ENCODE measurements at regions not wholly inside any gene's neighbourhood (a gene's known extent, or its start where the extent isn't known, plus 50 kb on each side); places are given as distances from the start of the nearest gene placed in this dataset.

- DNase-seq, result no peak
These were observed 50.7 kb upstream of the TOX2 start for GRCh38 chr20:43863821-43864544.

GRCh38 chr20:43863330-43863729 lies 51.3 kb upstream of the TOX2 start:
- DNase-seq, result no peak

- no peak for DNase-seq
These were observed 52.2 kb upstream of the TOX2 start for GRCh38 chr20:43862438-43862837.

GRCh38 chr20:43859994-43860393 lies 54.7 kb upstream of the TOX2 start:
- DNase-seq, result no peak

- no peak for DNase-seq
These were observed 56.7 kb upstream of the TOX2 start for GRCh38 chr20:43857932-43858331.

GRCh38 chr20:43857127-43857526 lies 57.5 kb upstream of the TOX2 start:
- no peak for DNase-seq

GRCh38 chr20:43855803-43856202 lies 58.8 kb upstream of the TOX2 start:
- DNase-seq, result no peak

- DNase-seq, result no peak
These were observed 60.7 kb upstream of the TOX2 start for GRCh38 chr20:43853918-43854317.

- DNase-seq, result no peak
These were observed 61.4 kb upstream of the TOX2 start for GRCh38 chr20:43853174-43853803.

GRCh38 chr20:43849496-43850186 lies 65.0 kb upstream of the TOX2 start:
- no peak for DNase-seq

- no peak for DNase-seq
These were observed 68.1 kb upstream of the TOX2 start for GRCh38 chr20:43846516-43846905.

GRCh38 chr20:43844778-43845614 lies 69.7 kb upstream of the TOX2 start:
- no peak for DNase-seq

- no peak for DNase-seq
These were observed 70.5 kb upstream of the TOX2 start for GRCh38 chr20:43843965-43844660.

GRCh38 chr20:43843096-43843964 lies 71.3 kb upstream of the TOX2 start:
- DNase-seq, result no peak

- no peak for DNase-seq
These were observed 72.3 kb upstream of the TOX2 start for GRCh38 chr20:43842126-43843020.

- peak in 1 of 2 experiments; percentile 18 for DNase-seq
These were observed 74.1 kb upstream of the TOX2 start for GRCh38 chr20:43840382-43841070.

GRCh38 chr20:43839793-43840199 lies 74.9 kb upstream of the TOX2 start:
- no peak for DNase-seq

- no peak for DNase-seq
These were observed 76.0 kb upstream of the TOX2 start for GRCh38 chr20:43838703-43839060.

GRCh38 chr20:43837856-43838702 lies 76.6 kb upstream of the TOX2 start:
- no peak for DNase-seq

All from stimulated activated CD4-positive, alpha-beta T cell treated with anti-CD3 and anti-CD28 coated beads, Interleukin-4, amount 100 ng/mL, for 4 hours (primary cell).